H1 (cell line): ENCODE measurements at regions not wholly inside any gene's neighbourhood (a gene's known extent, or its start where the extent isn't known, plus 50 kb on each side); places are given as distances from the start of the nearest gene placed in this dataset.
A peak's percentile ranks its signal among the peaks of the same experiment; 100 is the strongest.

Experiments used
- CTCF ChIA-PET: fragments of 300-600 bp; sonication (Branson Sonifier 250); formaldehyde crosslinking; loops from one replicate; lab custom pipeline; 2021; ENCODE audit not compliant: partially characterized antibody; lab: Charles Lee
- POLR2A ChIA-PET: fragments of 300-600 bp; sonication (Branson Sonifier 250); formaldehyde crosslinking; loops from one replicate; lab custom pipeline; 2021; ENCODE audit warnings: inconsistent platforms; ENCODE audit not compliant: partially characterized antibody; lab: Charles Lee
- DNase-seq, 2 experiments: peaks; one replicate each; pipeline versions ENCODE4 v3.0.0 to v3.0.0-alpha.2; 2010 to 2022; ENCODE audit warnings: low spot score in 2 of 2, low read depth in 1 of 2, mixed read lengths in 1 of 2
- FAIRE-seq: peaks from 2 replicates; lab custom pipeline; 2011; peaks lifted over from hg19 to GRCh38; lab: Jason Lieb, UNC
- H2AFZ ChIP-seq: 2 replicates; pipeline ENCODE4 v1.8.1; 2012; ENCODE audit warnings: low read length, inconsistent platforms
- H2AK5ac ChIP-seq: 2 replicates; pipeline ENCODE4 v1.6.1; 2013; ENCODE audit warnings: low read depth, low read length
- H2BK120ac ChIP-seq: replicated peaks from 2 replicates; pipeline ENCODE3; 2013; ENCODE audit warnings: low read depth, low read length, inconsistent platforms
- H2BK12ac ChIP-seq: 2 replicates; pipeline ENCODE4 v1.6.1; 2013; ENCODE audit warnings: low read depth, low read length
- H2BK15ac ChIP-seq: 2 replicates; pipeline ENCODE4 v1.6.1; 2013; ENCODE audit warnings: low read length
- H2BK20ac ChIP-seq: 2 replicates; pipeline ENCODE4 v1.6.1; 2013; ENCODE audit warnings: low read length
- H2BK5ac ChIP-seq: 2 replicates; pipeline ENCODE4 v1.6.1; 2013; ENCODE audit warnings: low read depth, low read length
- H3K14ac ChIP-seq: 2 replicates; pipeline ENCODE4 v1.6.1; 2013; ENCODE audit warnings: inconsistent platforms; ENCODE audit not compliant: insufficient read length
- H3K18ac ChIP-seq: 2 replicates; pipeline ENCODE4 v1.6.1; 2013; ENCODE audit warnings: low read length; ENCODE audit errors: extremely low read depth
- H3K23ac ChIP-seq: 2 replicates; pipeline ENCODE4 v1.6.1; 2013; ENCODE audit warnings: inconsistent platforms; ENCODE audit not compliant: insufficient read length
- H3K23me2 ChIP-seq: 2 replicates; pipeline ENCODE4 v1.6.1; 2013; ENCODE audit warnings: low read depth, low read length
- H3K27ac ChIP-seq: 2 replicates; pipeline ENCODE4 v1.6.1; 2011; ENCODE audit warnings: low read depth, low read length, inconsistent platforms
- H3K27me3 ChIP-seq, 4 experiments: replicated peaks in 1 of 4; 1 replicate in 1 of 4; 2 replicates in 3 of 4; pipeline versions ENCODE4 v1.6.1 to v1.8.1; 2011 to 2013; ENCODE audit warnings: low read length in 3 of 4, mild to moderate bottlenecking in 3 of 4, inconsistent platforms in 2 of 4, mixed read lengths in 2 of 4, moderate library complexity in 1 of 4; ENCODE audit not compliant: control insufficient read depth in 3 of 4, insufficient read depth in 3 of 4; ENCODE audit errors: extremely low read depth in 1 of 4
- H3K36me3 ChIP-seq, 4 experiments: 2 replicates each; pipeline versions ENCODE4 v1.6.1 to v1.8.1; 2011 to 2013; ENCODE audit warnings: mild to moderate bottlenecking in 4 of 4, low read length in 3 of 4, moderate library complexity in 2 of 4, control low read depth in 1 of 4, inconsistent platforms in 1 of 4; ENCODE audit not compliant: insufficient read depth in 4 of 4, control insufficient read depth in 2 of 4
- H3K4ac ChIP-seq: replicated peaks from 2 replicates; pipeline ENCODE3; 2013; ENCODE audit warnings: low read length, low read depth, mixed read lengths, inconsistent platforms; ENCODE audit not compliant: insufficient read length
- H3K4me1 ChIP-seq, 4 experiments: replicated peaks in 1 of 4; 1 replicate in 1 of 4; 2 replicates in 3 of 4; pipeline versions ENCODE4 v1.6.1 to v1.8.1; 2011 to 2013; ENCODE audit warnings: low read length in 3 of 4, inconsistent platforms in 2 of 4, mixed read lengths in 1 of 4; ENCODE audit not compliant: insufficient read depth in 4 of 4, control insufficient read depth in 3 of 4
- H3K4me2 ChIP-seq, 2 experiments: 2 replicates each; pipeline versions ENCODE4 v1.6.1 to v1.8.1; 2011 to 2013; ENCODE audit warnings: low read depth in 2 of 2, low read length in 2 of 2, control low read depth in 1 of 2, inconsistent platforms in 1 of 2, mild to moderate bottlenecking in 1 of 2; ENCODE audit not compliant: insufficient read depth in 1 of 2
- H3K4me3 ChIP-seq, 4 experiments: fragments of 200-600, 300-600 bp in 1 of 4; sonication (generic), shearing (Covaris generic), sonication (Bioruptor Twin) in 1 of 4; 2 replicates each; pipeline versions ENCODE4 v1.5.1 to v1.8.1; 2011 to 2016; ENCODE audit warnings: low read length in 4 of 4, low read depth in 3 of 4, control low read depth in 2 of 4, inconsistent platforms in 2 of 4, mild to moderate bottlenecking in 2 of 4, mixed read lengths in 1 of 4, moderate library complexity in 1 of 4; ENCODE audit not compliant: insufficient read depth in 2 of 4; ENCODE audit errors: extremely low read depth in 1 of 4
- H3K56ac ChIP-seq: replicated peaks from 2 replicates; pipeline ENCODE3; 2013; ENCODE audit warnings: low read depth, mild to moderate bottlenecking, mixed read lengths, low read length, inconsistent platforms; ENCODE audit not compliant: insufficient read length
- H3K79me1 ChIP-seq: 2 replicates; pipeline ENCODE4 v1.6.1; 2013; ENCODE audit warnings: low read depth, low read length, control low read depth
- H3K79me2 ChIP-seq, 2 experiments: 2 replicates each; pipeline versions ENCODE4 v1.6.1 to v1.8.1; 2012 to 2013; ENCODE audit warnings: low read length in 2 of 2, mild to moderate bottlenecking in 2 of 2, inconsistent platforms in 1 of 2; ENCODE audit not compliant: insufficient read depth in 2 of 2, control insufficient read depth in 1 of 2
- H3K9ac ChIP-seq, 4 experiments: replicated peaks in 1 of 4; 1 replicate in 1 of 4; 2 replicates in 3 of 4; pipeline versions ENCODE4 v1.6.1 to v1.8.1; 2011 to 2013; ENCODE audit warnings: low read depth in 3 of 4, low read length in 3 of 4, control low read depth in 2 of 4, mild to moderate bottlenecking in 2 of 4, moderate library complexity in 2 of 4, inconsistent platforms in 1 of 4; ENCODE audit errors: extremely low read depth in 1 of 4
- H3K9me3 ChIP-seq, 2 experiments: 2 replicates each; pipeline versions ENCODE4 v1.6.1 to v1.8.1; 2012 to 2013; ENCODE audit warnings: mild to moderate bottlenecking in 2 of 2, moderate library complexity in 2 of 2, control low read depth in 1 of 2, inconsistent platforms in 1 of 2, low read depth in 1 of 2, low read length in 1 of 2, mixed read lengths in 1 of 2; ENCODE audit not compliant: insufficient read depth in 2 of 2
- H4K20me1 ChIP-seq, 2 experiments: replicated peaks in 1 of 2; 2 replicates each; pipeline versions ENCODE3 to v1.8.1; 2011 to 2013; ENCODE audit warnings: inconsistent platforms in 2 of 2, low read length in 2 of 2, mild to moderate bottlenecking in 1 of 2; ENCODE audit not compliant: insufficient read depth in 2 of 2, control insufficient read depth in 1 of 2
- H4K5ac ChIP-seq: 2 replicates; pipeline ENCODE4 v1.6.1; 2013; ENCODE audit warnings: low read length, low read depth, mixed read lengths, inconsistent platforms; ENCODE audit not compliant: insufficient read length
- H4K8ac ChIP-seq: 2 replicates; pipeline ENCODE4 v1.8.0; 2013; ENCODE audit warnings: mild to moderate bottlenecking, moderate library complexity, low read length, inconsistent platforms; ENCODE audit not compliant: insufficient read depth; ENCODE audit errors: extremely low read depth
- H4K91ac ChIP-seq: replicated peaks from 2 replicates; pipeline ENCODE3; 2013; ENCODE audit warnings: low read length, mixed read lengths, inconsistent platforms; ENCODE audit not compliant: insufficient read length
- CHD1 ChIP-seq: IDR thresholded peaks from 2 replicates; pipeline ENCODE4 v1.6.1; 2012; ENCODE audit warnings: low read depth, low read length, improper control_type of control experiment
- NRF1 ChIP-seq: IDR thresholded peaks from 2 replicates; pipeline ENCODE4 v1.6.1; 2011; ENCODE audit warnings: mild to moderate bottlenecking, low read depth, low read length, improper control_type of control experiment
- PHF8 ChIP-seq: fragments of 200-600 bp; sonication (generic); conservative IDR thresholded peaks from 2 replicates; pipeline ENCODE4 v1.7.1; 2012; ENCODE audit warnings: low read depth, mild to moderate bottlenecking, inconsistent platforms, low read length, moderate library complexity
- SIN3A ChIP-seq, 2 experiments: IDR thresholded peaks in 1 of 2; conservative IDR thresholded peaks in 1 of 2; 2 replicates each; pipeline ENCODE4 v1.6.1; 2011 to 2012; ENCODE audit warnings: low read length in 2 of 2, improper control_type of control experiment in 1 of 2, low read depth in 1 of 2, mild to moderate bottlenecking in 1 of 2
- TAF7 ChIP-seq: optimal IDR thresholded peaks from 2 replicates; pipeline ENCODE3; 2011; ENCODE audit warnings: low read depth, mild to moderate bottlenecking, inconsistent platforms, low read length, moderate library complexity, borderline replicate concordance
- ZNF274 ChIP-seq: IDR thresholded peaks from 2 replicates; pipeline ENCODE4 v1.7.0; 2012; ENCODE audit warnings: low read length, borderline replicate concordance; ENCODE audit errors: extremely low read depth
- WGBS, 2 experiments: shearing (Covaris generic) in 1 of 2; methylation state at CpG; one replicate each; pipeline versions ENCODE4 v1.1.6 to v1.1.7; 2013 to 2015; ENCODE audit warnings: low lambda C conversion rate in 2 of 2, mixed read lengths in 2 of 2, inconsistent platforms in 1 of 2, low coverage in 1 of 2, missing lambda C conversion rate in 1 of 2; ENCODE audit not compliant: insufficient replicate concordance in 2 of 2, insufficient coverage in 1 of 2, insufficient read length in 1 of 2; ENCODE audit errors: extremely low coverage in 1 of 2, missing lambda C conversion rate in 1 of 2; 5-methylcytosine and 5-hydroxymethylcytosine counted together

DNA sequence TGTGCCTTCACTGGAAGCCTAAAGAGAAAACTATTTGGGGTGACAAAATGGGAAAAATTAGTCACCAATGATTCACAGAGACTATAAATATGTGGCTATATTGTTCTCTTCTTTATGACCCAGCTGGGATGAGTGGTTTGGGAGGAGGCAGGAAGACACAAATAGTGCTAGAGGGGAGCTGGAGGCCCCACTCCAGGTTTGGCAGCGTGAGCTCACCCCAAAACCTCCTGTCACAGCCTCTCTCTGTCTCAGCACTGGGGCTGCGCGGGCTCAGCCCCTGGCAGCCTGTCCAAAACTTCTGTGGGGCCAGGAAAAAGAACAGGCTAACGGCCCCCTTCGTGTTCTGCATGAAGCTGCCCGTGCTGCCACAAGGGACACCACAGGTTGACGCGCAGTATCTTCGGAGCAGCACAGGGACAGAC lies 73.2 kb upstream of the LCLAT1 start:
- H2BK120ac ChIP-seq: no peak overlapping the region
- no peak overlapping the region for H3K18ac ChIP-seq
- H3K4ac ChIP-seq: no peak overlapping the region
- H2BK15ac ChIP-seq: no peak overlapping the region
- H4K8ac ChIP-seq: peak overlapping the region; percentile 35; the same call in 1 of the 2 replicates
- no peak overlapping the region for H3K4me2 ChIP-seq
- no peak overlapping the region for H3K56ac ChIP-seq
- WGBS, 2 experiments: 86% methylated on average over 9 of the region's 9 CpGs; no CpG with 5 or more reads in 1 of the 2 experiments
- ChIA-PET CTCF (interaction anchor here (0.6 to 1.5 kb wide), 5 partner anchors 11 to 160 kb away, joined by 3 to 6 read pairs (median 3); no protein-coding TSS in a partner anchor), POLR2A (no interaction called here)
- no peak overlapping the region for H2BK12ac ChIP-seq
- no peak overlapping the region for H2AK5ac ChIP-seq
- no peaks in the 10 kb centered on the region for H3K36me3 ChIP-seq
- no peak overlapping the region for H4K91ac ChIP-seq
- H3K4me3 ChIP-seq: no peak overlapping the region
- H3K79me1 ChIP-seq: no peaks in the 10 kb centered on the region
- no peaks in the 10 kb centered on the region for H3K79me2 ChIP-seq
- H3K9me3 ChIP-seq: peaks cover 6% of the 10 kb centered on the region in 2 experiments; a peak in 2 of 4 replicates
- no peak overlapping the region for H2BK5ac ChIP-seq
- peak overlapping the region; percentile 29 for H2AFZ ChIP-seq
- H4K5ac ChIP-seq: no peak overlapping the region
- no peaks in the 10 kb centered on the region for H4K20me1 ChIP-seq
- H3K4me1 ChIP-seq: no peaks in the 10 kb centered on the region
- peaks cover 1% of the 10 kb centered on the region; the same call in 1 of the 2 replicates for H3K23me2 ChIP-seq
- H3K23ac ChIP-seq: no peak overlapping the region
- H3K14ac ChIP-seq: no peak overlapping the region
- FAIRE-seq: no peak
- no peak overlapping the region for H3K27ac ChIP-seq
- no peak for DNase-seq
- H3K9ac ChIP-seq: no peak overlapping the region
- no peaks in the 10 kb centered on the region for H3K27me3 ChIP-seq
- H2BK20ac ChIP-seq: no peak overlapping the region
- TF ChIP-seq SIN3A (conservative IDR thresholded peaks at IDR 0.05 in 1 of 2, IDR thresholded peaks at IDR 0.05 in 1 of 2; ENCODE audit: low read depth in 1 of 2, low read length in 2 of 2) (no peak), PHF8 (no peak), NRF1 (no peak), CHD1 (no peak), TAF7 (no peak), ZNF274 (no peak)
